ENCODE measurements at regions not wholly inside any gene's neighbourhood (a gene's known extent, or its start where the extent isn't known, plus 50 kb on each side); places are given as distances from the start of the nearest gene placed in this dataset.
"Not testable (repeated sequence)": the region's sequence is repeated elsewhere in the genome, so short reads cannot be mapped to it uniquely, and the experiment has no call there.

DNA sequence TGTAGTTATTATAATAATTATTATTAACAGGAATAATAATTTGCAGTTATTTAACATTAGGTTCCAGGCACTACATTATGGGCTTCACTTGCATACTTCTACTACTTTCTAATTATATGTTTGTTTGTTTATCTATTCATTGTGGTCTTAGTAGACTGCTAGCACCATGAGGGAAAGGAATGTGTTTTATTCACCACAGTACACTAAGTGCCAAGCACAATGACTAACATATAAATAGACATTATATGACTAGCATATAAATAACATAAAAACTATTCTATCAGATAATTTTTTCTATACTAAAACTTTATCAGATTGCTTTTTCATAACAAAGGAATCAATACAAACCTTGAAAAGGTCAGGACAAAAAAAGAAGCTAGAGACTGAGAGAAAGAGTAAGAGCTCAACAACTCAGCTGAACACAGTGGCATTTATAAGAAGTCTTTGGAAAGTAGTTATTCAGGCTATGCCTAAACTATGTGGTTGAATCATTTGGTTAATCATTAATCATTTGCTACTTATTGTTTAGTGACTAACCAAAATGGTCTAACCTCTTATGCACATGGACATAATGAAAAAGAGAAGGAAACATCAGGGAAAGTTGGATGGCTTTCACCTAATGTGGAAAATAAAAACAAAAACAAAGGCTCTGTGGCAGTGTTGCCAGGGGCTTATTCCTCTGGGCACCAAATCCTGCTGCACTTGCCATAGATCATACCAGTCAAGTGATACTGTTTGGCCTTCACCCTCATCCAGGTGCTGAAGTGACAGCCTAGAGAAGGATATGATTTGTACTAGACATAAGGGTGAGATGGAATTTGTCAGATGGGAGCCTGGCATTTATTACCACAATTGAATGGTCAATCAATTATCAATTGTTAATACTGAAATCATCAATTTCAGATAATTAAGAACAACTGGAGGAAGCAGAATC is 174.9 kb downstream of the ETAA1 start:
- DNase-seq (ENCODE audit: low read depth in 2 of 2): no peak

- no peak for DNase-seq (ENCODE audit: low read depth in 2 of 2)
These were observed 175.7 kb downstream of the ETAA1 start for GRCh38 chr2:67572721-67573435.

DNA sequence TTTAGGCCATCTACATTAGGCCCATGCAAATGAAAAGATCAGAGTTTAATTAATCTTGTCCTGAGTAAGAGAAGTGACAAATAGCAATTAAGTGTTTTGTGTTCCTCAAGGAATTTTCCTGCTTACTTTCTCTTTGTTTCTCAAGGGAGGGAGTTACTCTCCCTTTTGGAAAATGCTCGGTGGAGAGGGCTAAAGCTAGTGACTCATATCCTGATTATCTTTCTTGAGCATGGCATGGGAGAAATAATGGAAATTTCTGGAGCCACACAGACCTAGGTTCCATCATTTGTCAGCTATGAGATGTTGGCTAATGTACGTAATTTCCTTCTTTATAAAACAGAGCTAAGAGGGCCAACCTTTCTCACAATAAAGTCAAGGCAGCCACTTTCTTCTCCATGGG is 177.1 kb downstream of the ETAA1 start:
- DNase-seq (ENCODE audit: low read depth in 2 of 2): no peak

GRCh38 chr2:67576226-67576625 is 179.1 kb downstream of the ETAA1 start:
- no peak for DNase-seq (ENCODE audit: low read depth in 2 of 2)

- no peak for DNase-seq (ENCODE audit: low read depth in 2 of 2)
These were observed 179.9 kb downstream of the ETAA1 start for GRCh38 chr2:67576991-67577390.

DNA sequence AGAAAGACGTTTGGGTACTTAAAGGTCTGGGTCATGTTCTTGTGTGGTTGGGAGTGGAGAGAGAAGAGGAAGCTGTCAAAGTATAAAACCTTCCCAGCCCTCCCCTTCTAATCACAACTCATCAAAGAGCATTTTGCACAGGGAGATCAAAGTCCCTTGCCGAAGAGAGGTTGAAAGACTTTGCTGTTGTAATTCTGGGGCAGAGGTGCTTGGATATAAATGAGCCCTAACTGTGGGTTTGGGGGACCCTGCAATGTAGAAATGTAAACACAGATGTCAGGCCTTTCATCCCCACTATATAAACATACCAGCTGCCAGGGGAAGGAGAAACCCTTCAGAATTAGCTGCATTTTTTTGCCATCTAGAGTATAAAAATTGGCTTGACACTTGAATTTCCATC is 182.1 kb downstream of the ETAA1 start:
- DNase-seq (ENCODE audit: low read depth in 2 of 2): no peak

- DNase-seq (ENCODE audit: low read depth in 2 of 2): no peak
These were observed 182.7 kb downstream of the ETAA1 start for GRCh38 chr2:67579806-67580205.

GRCh38 chr2:67581751-67582150 is 184.6 kb downstream of the ETAA1 start:
- DNase-seq (ENCODE audit: low read depth in 2 of 2): no peak

- DNase-seq (ENCODE audit: low read depth in 2 of 2): no peak
These were observed 186.1 kb downstream of the ETAA1 start for GRCh38 chr2:67583185-67583584.

GRCh38 chr2:67585400-67585799 is 188.3 kb downstream of the ETAA1 start:
- DNase-seq (ENCODE audit: low read depth in 2 of 2): no peak

DNA sequence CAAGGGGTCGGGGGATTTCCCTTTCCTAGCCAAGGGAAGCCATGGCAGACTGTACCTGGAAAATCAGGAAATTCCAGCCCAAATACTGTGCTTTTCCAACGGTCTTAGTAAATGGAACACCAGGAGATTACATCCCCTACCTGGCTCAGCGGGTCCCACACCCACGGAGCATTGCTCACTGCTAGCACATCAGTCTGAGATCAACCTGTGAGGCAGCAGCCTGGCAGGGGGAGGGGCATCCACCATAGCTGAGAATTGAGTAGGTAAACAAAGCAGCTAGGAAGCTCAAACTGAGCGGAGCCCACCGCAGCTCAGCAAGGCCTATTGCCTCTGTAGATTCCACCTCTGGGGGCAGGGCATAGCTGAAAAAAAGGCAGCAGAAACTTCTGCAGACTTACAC is 192.0 kb downstream of the ETAA1 start:
- DNase-seq (ENCODE audit: low read depth in 2 of 2): not testable (repeated sequence)

DNA sequence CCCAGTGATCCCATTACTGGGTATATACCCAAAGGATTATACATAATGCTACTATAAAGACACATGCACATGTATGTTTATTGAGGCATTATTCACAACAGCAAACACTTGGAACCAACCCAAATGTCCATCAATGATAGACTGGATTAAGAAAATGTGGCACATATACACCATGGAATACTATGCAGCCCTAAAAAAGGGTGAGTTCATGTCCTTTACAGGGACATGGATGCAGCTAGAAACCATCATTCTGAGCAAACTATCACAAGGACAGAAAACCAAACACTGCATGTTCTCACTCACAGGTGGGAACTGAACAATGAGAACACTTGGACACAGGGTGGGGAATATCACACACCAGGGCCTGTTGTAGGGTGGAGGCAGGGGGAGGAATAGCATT is 197.4 kb downstream of the ETAA1 start:
- DNase-seq (ENCODE audit: low read depth in 2 of 2): not testable (repeated sequence)

- DNase-seq (ENCODE audit: low read depth in 2 of 2): no peak
These were observed 199.7 kb downstream of the ETAA1 start for GRCh38 chr2:67596871-67597270.

DNA sequence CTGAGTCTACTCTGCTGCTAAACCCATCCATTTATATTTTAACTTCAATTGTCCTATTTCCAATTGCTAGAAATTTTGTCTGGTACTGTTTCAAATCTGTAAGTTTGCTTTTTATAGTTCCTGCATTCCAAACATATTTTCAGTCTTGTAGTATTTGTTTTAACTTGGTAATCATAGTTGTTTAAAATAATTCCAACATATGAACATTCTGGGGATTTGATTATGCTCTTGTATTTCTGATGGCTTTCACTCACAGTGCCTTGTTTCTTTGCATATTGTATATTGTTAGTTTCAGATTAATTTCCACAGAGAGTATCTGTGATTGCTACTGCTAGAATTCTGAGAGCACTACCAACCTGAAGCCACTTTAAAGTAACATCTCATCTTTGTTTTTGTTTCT is 202.4 kb downstream of the ETAA1 start:
- DNase-seq (ENCODE audit: low read depth in 2 of 2): no peak

DNA sequence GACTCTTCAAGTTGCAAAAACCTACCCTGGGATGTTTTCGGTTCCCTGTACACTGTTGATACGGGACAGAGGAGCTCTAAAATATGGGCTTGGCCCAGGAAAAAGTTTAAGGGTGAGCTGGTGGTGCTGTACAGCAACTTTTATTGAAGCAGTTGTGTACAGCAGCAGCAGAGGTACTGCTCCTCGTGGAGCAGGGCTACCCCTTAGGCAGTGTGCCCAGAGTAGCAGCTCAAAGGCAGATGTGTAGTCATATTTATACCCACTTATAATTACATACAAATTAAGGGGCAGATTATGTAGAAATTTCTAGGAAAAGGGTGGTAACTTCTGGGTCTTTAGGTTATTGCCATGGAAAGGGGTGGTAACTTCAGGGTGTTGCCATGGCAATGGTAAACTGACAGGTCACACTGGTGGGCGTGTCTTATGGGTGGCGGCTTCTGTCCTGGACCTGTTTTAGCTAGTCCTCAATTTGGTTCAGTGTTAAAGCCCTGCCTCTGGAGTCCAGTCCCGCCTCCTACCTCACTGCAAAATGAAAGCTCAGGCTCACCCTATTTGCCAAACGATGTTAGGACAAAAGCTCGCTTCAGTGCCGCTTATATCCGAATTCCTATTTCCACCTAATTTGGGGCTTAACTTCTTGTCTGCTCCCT is 203.2 kb downstream of the ETAA1 start:
- no peak for DNase-seq (ENCODE audit: low read depth in 2 of 2)

DNA sequence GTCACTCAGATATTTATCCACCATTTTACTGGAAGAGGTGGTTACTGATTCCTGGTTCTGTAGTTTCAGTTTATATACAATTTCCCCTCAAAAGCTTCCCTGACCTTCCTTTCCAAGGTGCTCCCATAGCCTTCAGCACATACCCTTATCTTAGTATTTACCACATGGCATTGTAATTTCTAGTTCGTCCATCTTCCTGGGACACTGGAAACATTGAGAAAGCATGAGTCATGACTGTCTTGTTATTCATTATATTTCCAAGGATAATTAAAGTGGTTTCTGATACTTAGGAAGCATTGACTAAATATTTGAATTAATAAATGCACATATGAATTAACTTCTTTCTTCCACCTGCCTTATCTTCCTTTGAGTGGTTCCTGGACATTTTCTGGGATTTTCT is 203.8 kb downstream of the ETAA1 start:
- no peak for DNase-seq (ENCODE audit: low read depth in 2 of 2)

GRCh38 chr2:67604360-67604759 is 207.2 kb downstream of the ETAA1 start:
- DNase-seq (ENCODE audit: low read depth in 2 of 2): no peak

DNA sequence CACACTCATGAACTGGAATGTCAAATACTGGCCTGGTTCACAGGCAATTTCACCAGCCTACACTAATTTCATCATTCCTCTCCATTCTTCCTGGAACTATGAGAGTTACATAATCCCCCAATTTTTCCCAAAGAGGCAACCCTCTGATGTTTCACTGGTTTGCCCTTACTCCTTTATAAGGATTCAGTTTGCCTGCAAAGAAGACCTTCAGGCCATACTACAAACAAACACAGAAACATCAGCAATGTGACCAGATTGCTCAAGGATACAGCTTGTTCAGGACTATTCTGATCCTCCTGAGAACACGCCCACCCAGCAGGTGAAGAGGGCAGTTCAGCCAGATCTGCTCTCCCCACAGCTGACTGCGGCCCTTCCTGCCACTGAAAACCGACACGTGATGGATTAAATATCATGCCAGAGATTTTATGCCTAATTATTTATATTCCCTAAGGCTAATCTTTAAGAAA is 215.5 kb downstream of the ETAA1 start:
- no peak for DNase-seq (ENCODE audit: low read depth in 2 of 2)

DNA sequence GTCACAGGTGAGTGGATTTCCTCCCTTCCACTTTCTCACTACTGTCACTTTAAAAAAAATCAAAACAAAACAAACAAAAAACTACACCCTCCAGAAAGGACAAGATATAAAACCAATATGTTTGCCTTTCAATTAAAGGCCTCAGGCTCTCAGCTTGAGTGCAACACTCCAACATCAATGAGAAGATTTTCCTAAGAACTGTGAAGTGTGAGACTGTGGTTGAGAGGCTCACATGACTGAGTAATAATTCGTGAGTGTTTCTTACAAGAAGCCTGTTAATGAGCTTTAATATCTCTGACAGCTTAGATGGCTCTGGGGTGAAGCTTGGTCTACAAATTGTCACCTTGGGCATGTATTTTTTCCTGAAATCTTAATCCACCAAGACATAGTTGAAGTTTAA is 216.1 kb downstream of the ETAA1 start:
- DNase-seq (ENCODE audit: low read depth in 2 of 2): no peak

GRCh38 chr2:67614454-67614853 is 217.3 kb downstream of the ETAA1 start:
- DNase-seq (ENCODE audit: low read depth in 2 of 2): no peak

- DNase-seq (ENCODE audit: low read depth in 2 of 2): no peak
These were observed 219.6 kb downstream of the ETAA1 start for GRCh38 chr2:67616749-67617148.

- DNase-seq (ENCODE audit: low read depth in 2 of 2): no peak
These were observed 222.1 kb downstream of the ETAA1 start for GRCh38 chr2:67619204-67619603.
